ENCODE measurements at regions not wholly inside any gene's neighbourhood (a gene's known extent, or its start where the extent isn't known, plus 50 kb on each side); places are given as distances from the start of the nearest gene placed in this dataset.

GRCh38 chr17:34173241-34173640 is 81.8 kb upstream of the CCL2 start:
- Mint-ChIP-seq H3K4me1 (ENCODE audit: unreplicated experiment) (peaks cover 3% of the 10 kb centered on the region), H3K9me3 (ENCODE audit: unreplicated experiment) (no peaks in the 10 kb centered on the region)
- DNase-seq (ENCODE audit: low spot score) = no peak

GRCh38 chr17:34174496-34174895 is 80.6 kb upstream of the CCL2 start:
- no peak for DNase-seq (ENCODE audit: low spot score)
- no peaks in the 10 kb centered on the region for H3K27me3 Mint-ChIP-seq (ENCODE audit: unreplicated experiment)
- H3K36me3 Mint-ChIP-seq (ENCODE audit: low read depth, unreplicated experiment) = no peaks in the 10 kb centered on the region
- H3K27ac Mint-ChIP-seq (ENCODE audit: unreplicated experiment) = no peak overlapping the region
- no peak for TF ChIP-seq CTCF (IDR thresholded peaks at IDR 0.05; ENCODE audit: unreplicated experiment)
- no peaks in the 10 kb centered on the region for H3K9me3 Mint-ChIP-seq (ENCODE audit: unreplicated experiment)
- H3K4me1 Mint-ChIP-seq (ENCODE audit: unreplicated experiment) = peaks cover 5% of the 10 kb centered on the region
- H3K4me3 Mint-ChIP-seq (ENCODE audit: unreplicated experiment) = no peak overlapping the region

More at GRCh38 chr17:34173241-34173640, 81.8 kb upstream of the CCL2 start:
- no peak for TF ChIP-seq CTCF (IDR thresholded peaks at IDR 0.05; ENCODE audit: unreplicated experiment)
- no peak overlapping the region for H3K4me3 Mint-ChIP-seq (ENCODE audit: unreplicated experiment)
- no peak overlapping the region for H3K27ac Mint-ChIP-seq (ENCODE audit: unreplicated experiment)
- no peaks in the 10 kb centered on the region for H3K27me3 Mint-ChIP-seq (ENCODE audit: unreplicated experiment)
- H3K36me3 Mint-ChIP-seq (ENCODE audit: low read depth, unreplicated experiment) = no peaks in the 10 kb centered on the region

GRCh38 chr17:34176440-34176839 is 78.6 kb upstream of the CCL2 start:
- Mint-ChIP-seq H3K9me3 (ENCODE audit: unreplicated experiment) (no peaks in the 10 kb centered on the region), H3K4me1 (ENCODE audit: unreplicated experiment) (peaks cover 5% of the 10 kb centered on the region)
- no peak for DNase-seq (ENCODE audit: low spot score)

GRCh38 chr17:34177642-34178041 is 77.4 kb upstream of the CCL2 start:
- no peaks in the 10 kb centered on the region for H3K36me3 Mint-ChIP-seq (ENCODE audit: low read depth, unreplicated experiment)
- H3K9me3 Mint-ChIP-seq (ENCODE audit: unreplicated experiment) = no peaks in the 10 kb centered on the region
- TF ChIP-seq CTCF (IDR thresholded peaks at IDR 0.05; ENCODE audit: unreplicated experiment) = no peak
- no peaks in the 10 kb centered on the region for H3K27me3 Mint-ChIP-seq (ENCODE audit: unreplicated experiment)
- H3K4me3 Mint-ChIP-seq (ENCODE audit: unreplicated experiment) = no peak overlapping the region
- no peak overlapping the region for H3K27ac Mint-ChIP-seq (ENCODE audit: unreplicated experiment)
- DNase-seq (ENCODE audit: low spot score) = no peak
- H3K4me1 Mint-ChIP-seq (ENCODE audit: unreplicated experiment) = peaks cover 5% of the 10 kb centered on the region

More at GRCh38 chr17:34176440-34176839, 78.6 kb upstream of the CCL2 start:
- no peak for TF ChIP-seq CTCF (IDR thresholded peaks at IDR 0.05; ENCODE audit: unreplicated experiment)
- Mint-ChIP-seq H3K27me3 (ENCODE audit: unreplicated experiment) (no peaks in the 10 kb centered on the region), H3K27ac (ENCODE audit: unreplicated experiment) (no peak overlapping the region), H3K4me3 (ENCODE audit: unreplicated experiment) (no peak overlapping the region), H3K36me3 (ENCODE audit: low read depth, unreplicated experiment) (no peaks in the 10 kb centered on the region)

- Mint-ChIP-seq H3K27ac (ENCODE audit: unreplicated experiment) (no peak overlapping the region), H3K4me3 (ENCODE audit: unreplicated experiment) (no peak overlapping the region), H3K9me3 (ENCODE audit: unreplicated experiment) (no peaks in the 10 kb centered on the region), H3K36me3 (ENCODE audit: low read depth, unreplicated experiment) (no peaks in the 10 kb centered on the region), H3K4me1 (ENCODE audit: unreplicated experiment) (peaks cover 5% of the 10 kb centered on the region), H3K27me3 (ENCODE audit: unreplicated experiment) (no peaks in the 10 kb centered on the region)
- no peak for TF ChIP-seq CTCF (IDR thresholded peaks at IDR 0.05; ENCODE audit: unreplicated experiment)
- DNase-seq (ENCODE audit: low spot score) = no peak
Measured at GRCh38 chr17:34178092-34178491, 77.0 kb upstream of the CCL2 start.
